H9 (cell line): ENCODE measurements at regions not wholly inside any gene's neighbourhood (a gene's known extent, or its start where the extent isn't known, plus 50 kb on each side); places are given as distances from the start of the nearest gene placed in this dataset.

Source experiments
- DNase-seq: peaks from one replicate; pipeline ENCODE4 v3.0.0-alpha.2; 2017
- H2AFZ ChIP-seq: one replicate; pipeline ENCODE4 v1.6.1; 2013; ENCODE audit warnings: mild to moderate bottlenecking, low read length, control low read depth, moderate library complexity
- H2AK5ac ChIP-seq: 2 replicates; pipeline ENCODE4 v1.6.1; 2013; ENCODE audit warnings: low read length, control low read depth, mixed read lengths; ENCODE audit not compliant: insufficient read length
- H2BK120ac ChIP-seq: one replicate; pipeline ENCODE4 v1.6.1; 2013; ENCODE audit warnings: low read depth, mild to moderate bottlenecking, low read length, control low read depth, inconsistent platforms; ENCODE audit not compliant: poor library complexity, severe bottlenecking
- H2BK12ac ChIP-seq: 2 replicates; pipeline ENCODE4 v1.6.1; 2013; ENCODE audit warnings: low read length, control low read depth, mixed read lengths, low read depth; ENCODE audit not compliant: insufficient read length
- H2BK15ac ChIP-seq: 2 replicates; pipeline ENCODE4 v1.6.1; 2013; ENCODE audit warnings: low read depth, low read length, control low read depth
- H2BK20ac ChIP-seq: one replicate; pipeline ENCODE4 v1.6.1; 2013; ENCODE audit warnings: low read depth, mild to moderate bottlenecking, low read length, control low read depth, inconsistent platforms; ENCODE audit not compliant: poor library complexity, severe bottlenecking
- H2BK5ac ChIP-seq: 2 replicates; pipeline ENCODE4 v1.6.1; 2013; ENCODE audit warnings: low read length, control low read depth, mixed read lengths; ENCODE audit not compliant: insufficient read length
- H3K14ac ChIP-seq: 2 replicates; pipeline ENCODE4 v1.6.1; 2013; ENCODE audit warnings: low read length, control low read depth; ENCODE audit not compliant: insufficient read depth
- H3K18ac ChIP-seq: 2 replicates; pipeline ENCODE4 v1.6.1; 2013; ENCODE audit warnings: low read depth, mild to moderate bottlenecking, mixed read lengths, low read length, control low read depth; ENCODE audit not compliant: insufficient read length
- H3K23ac ChIP-seq: 2 replicates; pipeline ENCODE4 v1.6.1; 2013; ENCODE audit warnings: low read length, control low read depth, mixed read lengths, low read depth; ENCODE audit not compliant: insufficient read length
- H3K23me2 ChIP-seq: 2 replicates; pipeline ENCODE4 v1.6.1; 2013; ENCODE audit warnings: low read depth, mild to moderate bottlenecking, mixed read lengths, low read length, control low read depth; ENCODE audit not compliant: insufficient read length, poor library complexity, severe bottlenecking
- H3K27ac ChIP-seq: 2 replicates; pipeline ENCODE4 v1.5.1; 2013; ENCODE audit warnings: low read length, control low read depth, mixed read lengths, low read depth; ENCODE audit not compliant: insufficient read length
- H3K27me3 ChIP-seq: 2 replicates; pipeline ENCODE4 v1.6.1; 2013; ENCODE audit warnings: low read length, control low read depth, inconsistent platforms; ENCODE audit not compliant: insufficient read depth
- H3K4ac ChIP-seq: 2 replicates; pipeline ENCODE4 v1.6.1; 2013; ENCODE audit warnings: low read depth, mild to moderate bottlenecking, control low read depth, inconsistent platforms, low read length, moderate library complexity
- H3K4me1 ChIP-seq: 2 replicates; pipeline ENCODE4 v1.6.1; 2013; ENCODE audit warnings: low read length, control low read depth, inconsistent platforms; ENCODE audit not compliant: insufficient read depth
- H3K4me2 ChIP-seq: 2 replicates; pipeline ENCODE4 v1.6.1; 2013; ENCODE audit warnings: low read length, control low read depth, mixed read lengths; ENCODE audit not compliant: insufficient read length, insufficient read depth
- H3K56ac ChIP-seq: 2 replicates; pipeline ENCODE4 v1.6.1; 2013; ENCODE audit warnings: low read depth, mild to moderate bottlenecking, mixed read lengths, low read length, control low read depth; ENCODE audit not compliant: insufficient read length
- H3K79me1 ChIP-seq: 2 replicates; pipeline ENCODE4 v1.6.1; 2013; ENCODE audit warnings: low read depth, mild to moderate bottlenecking, moderate library complexity, low read length, control low read depth, inconsistent platforms; ENCODE audit not compliant: insufficient read depth, poor library complexity, severe bottlenecking
- H3K79me2 ChIP-seq: 2 replicates; pipeline ENCODE4 v1.6.1; 2013; ENCODE audit warnings: low read length, control low read depth, inconsistent platforms; ENCODE audit not compliant: insufficient read depth
- H3K9ac ChIP-seq: 2 replicates; pipeline ENCODE4 v1.6.1; 2013; ENCODE audit warnings: low read length, control low read depth, mixed read lengths; ENCODE audit not compliant: insufficient read length; ENCODE audit errors: extremely low read depth
- H3K9me3 ChIP-seq: one replicate; pipeline ENCODE4 v1.6.1; 2013; ENCODE audit warnings: low read depth, low read length, inconsistent platforms; ENCODE audit not compliant: control insufficient read depth
- H3T11ph ChIP-seq: one replicate; pipeline ENCODE4 v1.6.1; 2013; ENCODE audit warnings: mild to moderate bottlenecking, low read length, control low read depth, inconsistent platforms
- H4K20me1 ChIP-seq: one replicate; pipeline ENCODE4 v1.6.1; 2013; ENCODE audit not compliant: control insufficient read depth, insufficient read length, insufficient read depth
- H4K5ac ChIP-seq: 2 replicates; pipeline ENCODE4 v1.6.1; 2013; ENCODE audit warnings: low read depth, mild to moderate bottlenecking, mixed read lengths, low read length, control low read depth; ENCODE audit not compliant: insufficient read length
- H4K8ac ChIP-seq: replicated peaks from 2 replicates; pipeline ENCODE4 v1.6.1; 2013; ENCODE audit warnings: low read length, control low read depth, mixed read lengths, low read depth; ENCODE audit not compliant: insufficient read length
- H4K91ac ChIP-seq: 2 replicates; pipeline ENCODE4 v1.6.1; 2013; ENCODE audit warnings: low read depth, mild to moderate bottlenecking, moderate library complexity, mixed read lengths, low read length, control low read depth; ENCODE audit not compliant: insufficient read length
- H3K27ac Mint-ChIP-seq, 3 experiments: 2 replicates in 2 of 3; 3 replicates in 1 of 3; pipeline ENCODE4 v1.8.0; 2020 to 2021; ENCODE audit warnings: mixed read lengths in 3 of 3, mild to moderate bottlenecking in 1 of 3, moderate library complexity in 1 of 3
- H3K27me3 Mint-ChIP-seq: 2 replicates; pipeline ENCODE4 v1.8.0; 2021; ENCODE audit warnings: low read depth, mild to moderate bottlenecking, moderate library complexity, mixed read lengths
- H3K36me3 Mint-ChIP-seq, 3 experiments: 2 replicates in 2 of 3; 3 replicates in 1 of 3; pipeline ENCODE4 v1.8.0; 2020 to 2021; ENCODE audit warnings: low read depth in 3 of 3, mixed read lengths in 3 of 3; ENCODE audit not compliant: insufficient read depth in 1 of 3
- H3K4me1 Mint-ChIP-seq, 2 experiments: 2 replicates each; pipeline ENCODE4 v1.8.0; 2020; ENCODE audit warnings: mixed read lengths in 2 of 2
- H3K4me3 Mint-ChIP-seq, 2 experiments: 2 replicates in 1 of 2; 3 replicates in 1 of 2; pipeline ENCODE4 v1.8.0; 2020 to 2021; ENCODE audit warnings: mild to moderate bottlenecking in 2 of 2, mixed read lengths in 2 of 2, moderate library complexity in 1 of 2
- H3K9me3 Mint-ChIP-seq, 2 experiments: 2 replicates in 1 of 2; 3 replicates in 1 of 2; pipeline ENCODE4 v1.8.0; 2020; ENCODE audit warnings: mild to moderate bottlenecking in 2 of 2, mixed read lengths in 2 of 2, moderate library complexity in 1 of 2
- WGBS: extraction: QIAGEN DNeasy Blood & Tissue Kit; methylation state at CpG from one replicate; pipeline ENCODE4 v1.1.7; 2013; ENCODE audit warnings: missing lambda C conversion rate, low lambda C conversion rate, mixed read lengths; ENCODE audit not compliant: insufficient read length; ENCODE audit errors: extremely low coverage; 5-methylcytosine and 5-hydroxymethylcytosine counted together
- TF ChIP-seq, protein P1 (sequence below): fragments of 200-600 bp; sonication (generic); conservative IDR thresholded peaks from 3 replicates; pipeline ENCODE4 v1.8.0; 2021; ENCODE audit warnings: antibody characterized with exemption, mild to moderate bottlenecking

DNA sequence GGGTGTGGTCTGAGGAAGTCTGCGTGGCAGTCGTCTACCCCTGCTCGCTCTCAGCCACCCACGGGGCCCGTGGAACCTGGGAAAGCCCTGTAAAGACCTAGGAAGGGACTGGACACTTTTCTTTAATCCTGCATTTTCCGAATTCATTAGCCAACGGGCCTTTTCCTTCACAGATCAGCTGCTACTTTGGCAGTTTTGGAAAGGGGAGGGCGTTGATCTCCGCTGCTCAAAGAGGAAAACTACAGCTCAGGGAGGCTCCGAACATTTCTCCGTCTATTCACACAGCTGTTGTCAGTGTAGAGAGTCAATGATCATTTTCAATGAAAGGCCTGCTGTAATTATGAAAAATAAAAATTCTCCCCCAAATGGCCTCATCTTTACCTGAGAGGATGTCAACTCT lies 450.1 kb upstream of the MKI67 start:
- no peak overlapping the region for H2BK12ac ChIP-seq
- H2AFZ ChIP-seq: no peak overlapping the region
- H2AK5ac ChIP-seq: no peak overlapping the region
- H3K9me3 Mint-ChIP-seq: no peaks in the 10 kb centered on the region; a peak in 2 of 5 replicates
- no peak overlapping the region for H3K56ac ChIP-seq
- no peak overlapping the region for H4K91ac ChIP-seq
- H3K4me1 Mint-ChIP-seq: peaks cover 44 to 55% of the 10 kb centered on the region in 2 experiments
- H3T11ph ChIP-seq: no peak overlapping the region
- TF ChIP-seq, protein P1, sequence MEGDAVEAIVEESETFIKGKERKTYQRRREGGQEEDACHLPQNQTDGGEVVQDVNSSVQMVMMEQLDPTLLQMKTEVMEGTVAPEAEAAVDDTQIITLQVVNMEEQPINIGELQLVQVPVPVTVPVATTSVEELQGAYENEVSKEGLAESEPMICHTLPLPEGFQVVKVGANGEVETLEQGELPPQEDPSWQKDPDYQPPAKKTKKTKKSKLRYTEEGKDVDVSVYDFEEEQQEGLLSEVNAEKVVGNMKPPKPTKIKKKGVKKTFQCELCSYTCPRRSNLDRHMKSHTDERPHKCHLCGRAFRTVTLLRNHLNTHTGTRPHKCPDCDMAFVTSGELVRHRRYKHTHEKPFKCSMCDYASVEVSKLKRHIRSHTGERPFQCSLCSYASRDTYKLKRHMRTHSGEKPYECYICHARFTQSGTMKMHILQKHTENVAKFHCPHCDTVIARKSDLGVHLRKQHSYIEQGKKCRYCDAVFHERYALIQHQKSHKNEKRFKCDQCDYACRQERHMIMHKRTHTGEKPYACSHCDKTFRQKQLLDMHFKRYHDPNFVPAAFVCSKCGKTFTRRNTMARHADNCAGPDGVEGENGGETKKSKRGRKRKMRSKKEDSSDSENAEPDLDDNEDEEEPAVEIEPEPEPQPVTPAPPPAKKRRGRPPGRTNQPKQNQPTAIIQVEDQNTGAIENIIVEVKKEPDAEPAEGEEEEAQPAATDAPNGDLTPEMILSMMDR: no peak
- peaks cover 0 to 5% (median 4%) of the 10 kb centered on the region in 3 experiments; a peak in 4 of 7 replicates for H3K36me3 Mint-ChIP-seq
- no peaks in the 10 kb centered on the region for H4K20me1 ChIP-seq
- peak overlapping the region in 1 of 3 experiments; percentile 44; a peak in 1 of 7 replicates for H3K27ac Mint-ChIP-seq
- peaks cover 4% of the 10 kb centered on the region; the same call in 1 of the 2 replicates for H3K4me1 ChIP-seq
- H3K9me3 ChIP-seq: no peaks in the 10 kb centered on the region
- no peak overlapping the region for H3K4me2 ChIP-seq
- H3K4me3 Mint-ChIP-seq: no peak overlapping the region
- H2BK120ac ChIP-seq: no peak overlapping the region
- H4K5ac ChIP-seq: no peak overlapping the region
- H3K79me1 ChIP-seq: no peaks in the 10 kb centered on the region
- no peak overlapping the region for H3K18ac ChIP-seq
- no peak overlapping the region for H4K8ac ChIP-seq
- no peak overlapping the region for H2BK5ac ChIP-seq
- H3K79me2 ChIP-seq: no peaks in the 10 kb centered on the region
- no peak overlapping the region for H3K23ac ChIP-seq
- peaks cover 4% of the 10 kb centered on the region; the same call in 1 of the 2 replicates for H3K27me3 ChIP-seq
- H3K27me3 Mint-ChIP-seq: peaks cover 12% of the 10 kb centered on the region
- no peak overlapping the region for H3K14ac ChIP-seq
- DNase-seq: no peak
- no peak overlapping the region for H2BK15ac ChIP-seq
- H3K9ac ChIP-seq: no peak overlapping the region
- no CpG with 5 or more reads among the region's 11 CpGs for WGBS
- no peak overlapping the region for H3K4ac ChIP-seq
- H3K23me2 ChIP-seq: no peaks in the 10 kb centered on the region
- no peak overlapping the region for H3K27ac ChIP-seq
- H2BK20ac ChIP-seq: no peak overlapping the region
